GM23248 (cell line): ENCODE measurements at regions not wholly inside any gene's neighbourhood (a gene's known extent, or its start where the extent isn't known, plus 50 kb on each side); places are given as distances from the start of the nearest gene placed in this dataset.

Experiments used
- EZH2 ChIP-seq: fragments of 200-600 bp; sonication (generic); IDR thresholded peaks from 2 replicates; pipeline ENCODE4 v1.6.1; 2018; ENCODE audit warnings: antibody characterized with exemption, mild to moderate bottlenecking; ENCODE audit not compliant: insufficient read depth, poor library complexity, severe bottlenecking
- EZH2phosphoT487 ChIP-seq: fragments of 200-600 bp; sonication (generic); IDR thresholded peaks from 2 replicates; pipeline ENCODE4 v1.6.1; 2018; ENCODE audit warnings: antibody characterized with exemption, moderate library complexity, mild to moderate bottlenecking, low read depth; ENCODE audit not compliant: insufficient read depth

- TF ChIP-seq EZH2 (no peak), EZH2phosphoT487 (no peak)
Observed at GRCh38 chr5:126108470-126108869, 314.7 kb upstream of the GRAMD2B start.
